ENCODE measurements at regions not wholly inside any gene's neighbourhood (a gene's known extent, or its start where the extent isn't known, plus 50 kb on each side); places are given as distances from the start of the nearest gene placed in this dataset.
A peak's percentile ranks its signal among the peaks of the same experiment; 100 is the strongest.
"Not testable (repeated sequence)": the region's sequence is repeated elsewhere in the genome, so short reads cannot be mapped to it uniquely, and the experiment has no call there.

DNA sequence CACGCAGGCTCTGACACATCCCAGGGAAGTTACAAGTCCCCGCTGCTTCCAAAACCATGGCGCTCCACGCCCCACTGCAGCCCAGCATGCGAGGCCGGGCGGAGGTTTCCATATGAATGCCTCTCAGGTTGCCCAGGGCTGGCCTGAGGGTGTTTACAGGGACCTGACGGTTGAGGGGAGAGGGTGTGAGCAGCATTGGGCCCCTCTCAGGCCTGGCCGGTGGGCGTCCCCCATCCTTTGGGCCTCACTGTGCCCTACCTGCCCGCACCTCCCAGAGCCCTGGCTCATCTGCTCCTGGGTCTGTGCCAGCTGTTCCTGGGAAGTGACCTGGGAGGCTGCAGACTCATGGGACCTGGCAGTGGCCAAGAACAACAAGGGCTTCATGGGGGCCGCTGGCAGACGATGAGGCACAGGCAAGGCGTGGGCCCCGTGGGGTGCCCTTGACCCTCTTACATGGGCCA is 173.5 kb downstream of the C16orf95 start:
- DNase-seq, result no peak

DNA sequence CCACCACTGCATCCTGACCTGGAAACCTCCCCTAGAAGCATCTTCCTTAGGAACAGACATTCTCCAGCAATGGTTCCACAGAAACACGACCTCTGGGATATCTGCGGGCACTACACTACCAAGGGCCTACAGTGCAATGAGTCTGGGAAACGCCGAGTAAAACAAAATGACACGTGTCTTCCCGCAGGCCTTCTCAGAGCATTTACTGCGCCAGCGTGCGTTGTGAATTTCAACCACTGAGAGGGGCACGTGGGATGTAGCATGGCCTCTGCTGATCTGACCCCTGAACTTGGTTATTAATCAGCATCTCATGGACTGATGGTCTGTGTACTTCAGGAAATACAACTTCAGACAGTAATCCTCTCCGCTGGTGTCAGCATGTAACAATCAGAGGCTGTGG is 173.0 kb downstream of the C16orf95 start:
- no peak for DNase-seq

GRCh38 chr16:87145181-87146176 is 171.7 kb downstream of the C16orf95 start:
- DNase-seq, result peak; percentile 40

DNA sequence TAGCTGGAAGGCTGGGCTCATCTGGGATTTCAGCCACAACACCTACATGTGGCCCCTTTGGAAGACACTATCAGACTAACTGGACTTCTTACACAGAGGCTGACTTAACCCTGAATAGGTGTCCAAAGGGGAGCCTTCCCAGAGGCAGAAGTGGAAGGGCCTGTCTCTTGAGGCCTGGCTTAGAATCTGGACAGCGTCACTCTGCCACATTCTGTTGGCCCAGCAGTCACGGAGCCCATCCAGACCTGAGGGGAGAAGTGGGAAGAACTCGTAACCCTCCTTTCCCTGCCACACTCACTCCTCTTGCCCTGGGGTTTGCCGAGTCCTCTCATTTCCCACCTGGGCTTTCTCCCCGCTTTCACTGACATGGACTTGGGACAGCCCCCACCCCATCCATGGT is 170.5 kb downstream of the C16orf95 start:
- DNase-seq, result no peak

DNA sequence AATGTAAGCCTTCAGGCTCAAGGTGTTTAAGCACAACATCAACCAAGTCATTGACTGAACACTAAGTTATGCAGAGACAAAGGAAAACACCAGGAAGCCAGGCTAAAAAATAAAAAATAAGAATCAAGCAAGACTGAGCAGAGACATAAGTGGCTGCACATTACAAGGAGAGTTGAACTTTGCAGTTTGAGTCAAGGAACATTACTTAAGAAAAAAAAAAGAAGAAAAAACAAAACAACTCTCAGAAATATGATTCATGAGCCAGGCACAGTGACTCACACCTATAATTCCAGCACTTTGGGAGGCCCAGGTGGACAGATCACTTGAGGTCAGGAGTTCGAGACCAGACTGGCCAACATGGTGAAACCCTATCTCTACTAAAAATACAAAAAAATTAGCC is 168.1 kb downstream of the C16orf95 start:
- no peak for DNase-seq

DNA sequence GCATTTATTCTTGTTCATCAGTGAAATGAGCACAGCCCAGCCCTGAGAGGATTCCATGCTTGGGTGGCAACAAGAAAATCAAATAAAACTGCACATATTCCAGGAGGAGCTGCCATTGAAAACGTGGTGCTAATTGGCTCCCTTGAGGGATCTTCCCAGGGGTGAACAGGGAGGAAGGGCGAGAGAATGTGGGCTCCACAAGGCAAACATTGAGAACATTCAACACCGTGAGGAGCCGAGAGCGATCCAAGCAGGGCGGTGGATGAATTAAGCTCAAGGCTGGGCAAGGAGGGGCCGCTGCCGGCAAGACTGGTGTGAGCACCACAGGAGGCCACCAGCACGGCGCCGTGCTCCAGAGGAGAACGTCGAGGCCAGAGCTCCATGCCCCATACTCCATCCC is 166.9 kb downstream of the C16orf95 start:
- DNase-seq, result no peak

DNA sequence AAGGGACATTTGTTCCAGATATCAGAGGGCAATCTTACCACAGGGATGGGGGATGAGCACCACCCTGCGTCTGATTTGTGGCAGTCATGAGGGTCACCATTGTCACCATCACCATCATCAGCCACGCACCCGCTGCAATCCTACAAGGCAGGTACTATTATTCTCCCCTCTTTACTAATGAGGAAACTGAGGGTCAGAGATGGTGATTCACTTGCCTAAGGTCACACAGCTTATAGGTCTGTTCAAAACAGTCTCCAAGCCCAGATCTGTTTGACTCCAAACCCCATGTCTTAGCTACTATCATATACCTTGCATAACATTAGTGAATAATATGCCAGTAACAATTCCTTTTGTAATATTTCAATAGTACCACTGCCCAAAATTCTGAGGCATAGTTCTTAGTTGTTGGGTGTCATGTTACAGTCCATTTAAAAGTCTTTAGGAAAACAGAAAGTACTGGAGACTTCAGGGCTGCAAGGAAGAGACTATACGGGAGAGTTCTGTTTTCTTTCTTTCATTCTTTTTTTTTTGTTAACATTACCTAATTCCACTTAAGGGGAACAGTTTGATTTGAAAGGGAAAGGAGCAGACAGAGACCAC is 166.4 kb downstream of the C16orf95 start:
- DNase-seq, result no peak

GRCh38 chr16:87152221-87152755 is 164.9 kb downstream of the C16orf95 start:
- DNase-seq, result no peak

- no peak for DNase-seq
Observed at GRCh38 chr16:87153326-87153725, 163.9 kb downstream of the C16orf95 start.

DNA sequence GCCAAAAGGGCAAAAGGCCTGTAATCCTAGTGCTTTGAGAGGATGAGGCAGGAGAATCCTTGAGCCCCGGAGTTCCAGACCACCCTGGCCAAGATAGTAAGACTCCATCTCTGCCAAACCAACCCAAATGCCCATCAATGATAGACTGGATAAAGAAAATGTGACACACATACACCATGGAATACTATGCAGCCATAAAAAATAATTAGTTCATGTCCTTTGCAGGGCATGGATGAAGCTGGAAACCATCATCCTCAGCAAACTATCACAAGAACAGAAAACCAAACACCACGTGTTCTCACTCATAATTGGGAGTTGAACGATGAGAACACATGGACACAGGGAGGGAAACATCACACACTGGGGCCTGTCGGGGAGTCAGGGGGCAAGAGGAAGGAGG is 161.9 kb downstream of the C16orf95 start:
- not testable (repeated sequence) for DNase-seq

DNA sequence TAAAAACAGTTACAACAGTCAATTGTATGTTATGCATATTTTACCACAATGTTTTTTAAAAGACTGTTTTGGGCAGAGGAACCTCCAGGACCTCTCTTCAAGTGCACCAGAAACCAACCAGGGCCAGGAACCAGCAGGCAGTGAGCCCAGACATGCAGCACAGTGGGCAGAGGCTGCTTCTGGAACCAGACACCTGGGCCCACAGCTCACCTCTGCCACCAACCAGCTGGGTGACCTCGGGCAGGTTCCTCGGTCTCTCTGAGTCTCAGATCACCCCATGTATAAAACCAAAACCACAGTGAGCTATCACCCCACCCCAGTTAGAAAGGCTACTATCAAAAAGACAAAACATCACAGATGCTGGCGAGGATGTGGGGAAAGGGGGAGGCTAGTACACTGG is 161.0 kb downstream of the C16orf95 start:
- DNase-seq, result no peak

GRCh38 chr16:87160234-87160636 is 157.0 kb downstream of the C16orf95 start:
- DNase-seq, result no peak

DNA sequence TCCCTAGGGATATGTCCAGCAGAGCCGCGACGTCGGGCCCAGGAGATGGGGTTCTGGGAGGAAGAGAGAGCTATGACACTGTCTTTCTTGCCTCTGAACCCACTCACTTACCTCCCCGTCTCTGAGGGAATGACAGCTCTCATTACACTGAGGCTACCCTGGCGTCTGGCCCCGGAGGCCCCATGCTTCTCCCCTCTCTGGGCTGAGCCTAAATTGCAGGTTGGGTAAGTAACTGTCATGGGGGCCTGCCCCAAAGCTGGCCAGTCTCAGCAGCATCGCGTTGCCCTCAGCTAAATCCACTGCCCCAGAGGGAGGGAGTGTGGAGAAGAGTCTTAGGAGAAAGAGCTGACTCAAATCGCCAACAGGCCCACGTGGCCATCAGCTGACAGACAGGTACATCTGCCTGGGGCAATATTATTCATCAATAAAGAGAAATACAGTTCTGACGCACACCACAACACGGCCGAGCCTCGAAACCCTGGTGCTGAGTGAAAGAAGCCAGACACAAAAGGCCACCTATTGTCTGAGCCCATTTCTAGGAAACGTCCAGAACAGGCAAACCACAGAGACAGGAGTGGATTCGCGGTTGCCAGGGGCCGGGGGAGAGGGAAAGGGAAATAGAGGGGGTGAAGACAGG is 156.4 kb downstream of the C16orf95 start:
- DNase-seq, result no peak

GRCh38 chr16:87161410-87161809 is 155.8 kb downstream of the C16orf95 start:
- not testable (repeated sequence) for DNase-seq

GRCh38 chr16:87161822-87162676 is 155.1 kb downstream of the C16orf95 start:
- DNase-seq, result no peak

DNA sequence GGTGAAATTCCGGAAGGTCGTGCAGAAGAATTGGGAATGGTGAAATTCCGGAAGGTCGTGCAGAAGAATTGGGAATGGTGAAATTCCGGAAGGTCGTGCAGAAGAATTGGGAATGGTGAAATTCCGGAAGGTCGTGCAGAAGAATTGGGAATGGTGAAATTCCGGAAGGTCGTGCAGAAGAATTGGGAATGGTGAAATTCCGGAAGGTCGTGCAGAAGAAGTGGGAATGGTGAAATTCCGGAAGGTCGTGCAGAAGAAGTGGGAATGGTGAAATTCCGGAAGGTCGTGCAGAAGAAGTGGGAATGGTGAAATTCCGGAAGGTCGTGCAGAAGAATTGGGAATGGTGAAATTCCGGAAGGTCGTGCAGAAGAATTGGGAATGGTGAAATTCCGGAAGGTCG is 154.4 kb downstream of the C16orf95 start:
- not testable (repeated sequence) for DNase-seq

- DNase-seq, result no peak
Observed at GRCh38 chr16:87163637-87164036, 153.6 kb downstream of the C16orf95 start.

DNA sequence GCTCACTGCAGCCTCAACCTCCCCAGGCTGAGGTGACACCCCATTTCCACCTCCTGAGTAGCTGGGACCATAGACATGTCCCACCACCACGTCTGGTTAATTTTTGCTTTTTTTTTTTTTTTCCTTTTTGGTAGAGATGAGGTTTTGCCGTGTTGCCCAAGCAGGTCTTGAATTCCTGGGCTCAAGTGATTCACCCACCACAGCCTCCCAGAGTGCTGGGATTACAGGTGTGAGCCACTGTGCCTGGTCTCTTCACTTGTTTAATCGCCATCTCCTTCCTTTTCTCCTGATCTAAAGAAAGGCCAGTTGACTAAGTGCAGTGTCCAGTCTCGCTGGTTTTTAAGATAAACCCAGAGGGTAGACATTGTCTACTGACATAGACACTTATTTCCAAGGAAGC is 152.0 kb downstream of the C16orf95 start:
- no peak for DNase-seq

- DNase-seq, result no peak
Observed at GRCh38 chr16:87165885-87166284, 151.3 kb downstream of the C16orf95 start.

DNA sequence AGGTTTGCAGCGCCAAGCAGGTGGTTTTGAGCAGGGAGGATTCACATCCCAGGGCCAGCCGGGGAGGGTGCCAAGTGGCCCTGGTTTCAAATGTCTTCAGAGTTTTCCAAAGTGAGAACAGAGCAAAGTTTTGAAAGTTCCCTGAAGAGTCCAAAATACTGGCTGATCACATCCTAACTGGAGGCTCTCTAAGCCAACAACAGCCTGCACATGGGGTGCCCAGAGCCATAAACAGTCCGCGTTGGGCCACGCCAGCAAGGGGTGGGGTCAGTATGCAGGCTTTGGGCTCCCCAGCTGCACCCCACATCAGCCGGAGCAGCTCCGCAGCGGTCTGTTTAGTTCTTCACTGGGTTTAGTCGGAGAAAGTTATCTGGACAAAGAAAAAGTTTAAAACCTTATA is 150.9 kb downstream of the C16orf95 start:
- DNase-seq, result no peak

- no peak for DNase-seq
Observed at GRCh38 chr16:87166934-87167333, 150.3 kb downstream of the C16orf95 start.

DNA sequence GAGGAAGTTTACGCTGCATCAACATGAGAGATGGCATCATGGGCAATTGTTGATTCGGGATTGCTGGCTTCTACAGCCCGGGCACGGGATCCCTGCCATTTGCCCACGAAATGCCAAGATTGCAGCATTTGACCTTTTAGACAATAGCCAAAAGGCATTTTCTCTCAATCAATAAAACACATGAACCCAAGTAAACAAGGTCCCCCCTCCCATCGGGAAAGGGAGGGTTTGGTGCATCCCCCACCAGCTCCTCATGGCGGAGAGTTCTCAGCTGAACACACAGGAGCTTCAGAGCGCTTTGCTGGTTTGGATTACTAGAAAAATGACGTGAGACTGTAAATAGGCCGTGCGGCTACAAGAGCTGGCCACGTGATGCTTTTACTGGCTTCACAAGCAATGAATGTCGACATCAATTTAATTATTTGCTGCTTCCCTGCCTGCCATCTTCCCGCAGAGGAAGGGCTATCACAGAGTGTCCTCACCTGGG is 147.6 kb downstream of the C16orf95 start:
- DNase-seq, result no peak

Data from suppressor macrophage treated with lipopolysaccharide for 4 hours (primary cell).